Adrenal gland (tissue), 9 donors: ENCODE measurements at regions not wholly inside any gene's neighbourhood (a gene's known extent, or its start where the extent isn't known, plus 50 kb on each side); places are given as distances from the start of the nearest gene placed in this dataset.

Experiments
- DNase-seq, 7 donors: peaks; one replicate each; pipeline ENCODE4 v3.0.0-alpha.2; 2019 to 2020
- H3K27ac ChIP-seq, 5 donors: fragments of 200-600 bp; sonication (generic) in 4 of 5; 1 replicate in 3 of 5; 2 replicates in 2 of 5; pipeline versions ENCODE4 v1.5.1 to v1.8.0; 2016 to 2020; ENCODE audit warnings: mild to moderate bottlenecking in 1 of 5
- H3K27me3 ChIP-seq: fragments of 200-600 bp; 2 replicates; pipeline ENCODE4 v1.8.0; 2021
- H3K36me3 ChIP-seq, 2 donors: fragments of 200-600 bp; replicated peaks in 1 of 2; 1 replicate in 1 of 2; 2 replicates in 1 of 2; pipeline versions ENCODE4 v1.5.1 to v1.8.0; 2018 to 2022
- H3K4me1 ChIP-seq, 2 donors: fragments of 200-600 bp; replicated peaks in 1 of 2; 1 replicate in 1 of 2; 2 replicates in 1 of 2; pipeline versions ENCODE4 v1.5.1 to v1.8.0; 2018 to 2021
- H3K4me3 ChIP-seq, 4 donors: fragments of 200-600 bp; sonication (generic) in 3 of 4; one replicate each; pipeline ENCODE4 v1.5.1; 2016 to 2018
- H3K9me3 ChIP-seq, 3 donors: fragments of 200-600 bp; sonication (generic) in 1 of 3; replicated peaks in 1 of 3; 1 replicate in 2 of 3; 2 replicates in 1 of 3; pipeline versions ENCODE4 v1.5.1 to v1.8.0; 2016 to 2021
- CTCF ChIP-seq, 6 experiments: fragments of 450-650 bp in 4 of 6; fragments of 200-600 bp in 2 of 6; sonication (generic) in 1 of 6; IDR thresholded peaks; 1 replicate in 5 of 6; 2 replicates in 1 of 6; pipeline versions ENCODE4 v1.5.1 to v1.8.0; 2016 to 2021; ENCODE audit warnings: antibody characterized with exemption in 6 of 6, mild to moderate bottlenecking in 2 of 6, moderate library complexity in 1 of 6
- POLR2A ChIP-seq, 2 donors: fragments of 450-650 bp; IDR thresholded peaks; one replicate each; pipeline ENCODE4 v1.6.1; 2017; ENCODE audit warnings: antibody characterized with exemption in 2 of 2, mild to moderate bottlenecking in 2 of 2, moderate library complexity in 1 of 2
- WGBS, 4 donors: extraction: QIAGEN DNeasy Blood & Tissue Kit in 2 of 4; methylation state at CpG; one replicate each; pipeline versions ENCODE4 v1.1.5 to v1.1.7; 2013 to 2017; 5-methylcytosine and 5-hydroxymethylcytosine counted together
- intact Hi-C, 2 donors: fragments of 100-400 bp; cut with DNase I; formaldehyde crosslinking; loops; one replicate each; pipeline versions ENCODE4 v1.14.1 to v1.15.0; 2022 to 2023
- donor health status: healthy with polysubstance abuse.
- donor health status: Bipolar disorder and iron deficiency.
- donor health status: DM: yes; HTN: yes; CAD: no.
- donor health status: DM: no; HTN: no; CAD: no.
- donor health status: DM: no; HTN: no; CAD: no.

GRCh38 chr3:88703501-88704059 is 403.8 kb upstream of the EPHA3 start:
- Histone ChIP-seq H3K27me3 (no peaks in the 10 kb centered on the region), H3K4me3 (no peak overlapping the region), H3K4me1 (no peaks in the 10 kb centered on the region), H3K9me3 (peaks cover 0 to 8% (median 0%) of the 10 kb centered on the region in 3 donors), H3K27ac (no peak overlapping the region), H3K36me3 (no peaks in the 10 kb centered on the region)
- TF ChIP-seq CTCF (IDR thresholded peaks at IDR 0.05) (no peak), POLR2A (IDR thresholded peaks at IDR 0.05) (no peak)
- intact Hi-C loops, result no loop called here
- 48 to 53% (median 49%) methylated on average over 3 of the region's 3 CpGs for WGBS, 4 donors
- no peak for DNase-seq

GRCh38 chr3:88704338-88704737 is 403.1 kb upstream of the EPHA3 start:
- WGBS, 4 donors, result 72 to 82% (median 73%) methylated on average over 3 of the region's 3 CpGs
- H3K4me1 ChIP-seq, result no peaks in the 10 kb centered on the region
- TF ChIP-seq POLR2A (IDR thresholded peaks at IDR 0.05), result no peak
- TF ChIP-seq CTCF (IDR thresholded peaks at IDR 0.05), result no peak
- no peaks in the 10 kb centered on the region for H3K27me3 ChIP-seq
- intact Hi-C loops, result no loop called here
- H3K27ac ChIP-seq, result no peak overlapping the region
- no peak overlapping the region for H3K4me3 ChIP-seq
- H3K36me3 ChIP-seq, result no peaks in the 10 kb centered on the region
- peaks cover 0 to 5% (median 0%) of the 10 kb centered on the region in 3 donors for H3K9me3 ChIP-seq
- no peak for DNase-seq

- Histone ChIP-seq H3K27ac (no peak overlapping the region), H3K4me3 (no peak overlapping the region), H3K4me1 (no peaks in the 10 kb centered on the region), H3K9me3 (no peaks in the 10 kb centered on the region), H3K36me3 (no peaks in the 10 kb centered on the region), H3K27me3 (no peaks in the 10 kb centered on the region)
- WGBS, 4 donors, result 39 to 53% (median 44%) methylated on average over 1 of the region's 1 CpG
- TF ChIP-seq POLR2A (IDR thresholded peaks at IDR 0.05) (no peak), CTCF (IDR thresholded peaks at IDR 0.05) (no peak)
- DNase-seq, result no peak
- intact Hi-C loops, result no loop called here
Measured at GRCh38 chr3:88707837-88708236, 399.6 kb upstream of the EPHA3 start.

GRCh38 chr3:88712552-88712951 is 394.9 kb upstream of the EPHA3 start:
- H3K27me3 ChIP-seq, result no peaks in the 10 kb centered on the region
- 67 to 88% (median 86%) methylated on average over 1 to 2 of the region's 2 CpGs for WGBS, 4 donors

More at GRCh38 chr3:88712552-88712951, 394.9 kb upstream of the EPHA3 start:
- H3K9me3 ChIP-seq, result no peaks in the 10 kb centered on the region
- TF ChIP-seq CTCF (IDR thresholded peaks at IDR 0.05) (no peak), POLR2A (IDR thresholded peaks at IDR 0.05) (no peak)
- intact Hi-C loops, result no loop called here
- no peak overlapping the region for H3K4me3 ChIP-seq
- no peaks in the 10 kb centered on the region for H3K4me1 ChIP-seq
- H3K27ac ChIP-seq, result no peak overlapping the region
- no peaks in the 10 kb centered on the region for H3K36me3 ChIP-seq
- no peak for DNase-seq
